ENCODE measurements at regions not wholly inside any gene's neighbourhood (a gene's known extent, or its start where the extent isn't known, plus 50 kb on each side); places are given as distances from the start of the nearest gene placed in this dataset.

GRCh38 chr13:78750735-78751134, 91.8 kb upstream of the OBI1 start:
- Histone ChIP-seq H3K9me2 (ENCODE audit: insufficient read depth, low read length) (no peaks in the 10 kb centered on the region), H2AFZ (ENCODE audit: low read length) (no peak overlapping the region), H4K20me1 (ENCODE audit: insufficient read depth, low read length) (no peaks in the 10 kb centered on the region), H3K4me2 (ENCODE audit: low read length) (no peak overlapping the region), H3K4me1 (ENCODE audit: insufficient read depth, low read length, poor library complexity, severe bottlenecking) (no peaks in the 10 kb centered on the region), H3K9me3 (ENCODE audit: low read length) (no peaks in the 10 kb centered on the region), H3K27ac (ENCODE audit: low read depth, low read length, poor library complexity, severe bottlenecking) (no peak overlapping the region), H3K79me2 (ENCODE audit: insufficient read depth, low read depth, low read length) (no peaks in the 10 kb centered on the region), H3K36me3 (ENCODE audit: insufficient read depth, low read length) (no peaks in the 10 kb centered on the region), H3K4me3 (ENCODE audit: low read depth, low read length, poor library complexity, severe bottlenecking) (no peak overlapping the region)
- POLR2A ChIA-PET = interaction anchor here (0.6 to 1.5 kb wide), 2 partner anchors 430 to 834 kb away, joined by 3 read pairs; no protein-coding TSS in a partner anchor
- BruUV-seq (replicated peaks) = no TSS peak
- intact Hi-C loops (cut with micrococcal nuclease; ENCODE audit: unreplicated experiment) = no loop called here
- CTCF ChIA-PET (ENCODE audit: unreplicated experiment) = no interaction called here
- DNase-seq (ENCODE audit: low spot score) = no peak
- TF ChIP-seq CTCF (conservative IDR thresholded peaks at IDR 0.05; ENCODE audit: low read length) = no peak
- no peak for TF ChIP-seq EZH2phosphoT487 (IDR thresholded peaks at IDR 0.05; ENCODE audit: borderline replicate concordance, low read depth, low read length)

- no peaks in the 10 kb centered on the region for H3K9me2 ChIP-seq (ENCODE audit: insufficient read depth, low read length)
- ChIA-PET POLR2A (interaction anchor here (0.5 to 0.6 kb wide), 2 partner anchors 126 to 357 kb away, joined by 3 read pairs; no protein-coding TSS in a partner anchor), CTCF (ENCODE audit: unreplicated experiment) (no interaction called here)
- H3K4me3 ChIP-seq (ENCODE audit: low read depth, low read length, poor library complexity, severe bottlenecking) = no peak overlapping the region
- H3K9me3 ChIP-seq (ENCODE audit: low read length) = no peaks in the 10 kb centered on the region
- no peak overlapping the region for H3K4me2 ChIP-seq (ENCODE audit: low read length)
- no TSS peak for BruUV-seq (replicated peaks)
- no peak overlapping the region for H2AFZ ChIP-seq (ENCODE audit: low read length)
- no peaks in the 10 kb centered on the region for H3K36me3 ChIP-seq (ENCODE audit: insufficient read depth, low read length)
- TF ChIP-seq CTCF (conservative IDR thresholded peaks at IDR 0.05; ENCODE audit: low read length) (no peak), EZH2phosphoT487 (IDR thresholded peaks at IDR 0.05; ENCODE audit: borderline replicate concordance, low read depth, low read length) (no peak)
- intact Hi-C loops (cut with micrococcal nuclease; ENCODE audit: unreplicated experiment) = no loop called here
- H3K4me1 ChIP-seq (ENCODE audit: insufficient read depth, low read length, poor library complexity, severe bottlenecking) = no peaks in the 10 kb centered on the region
- DNase-seq (ENCODE audit: low spot score) = no peak
- no peak overlapping the region for H3K27ac ChIP-seq (ENCODE audit: low read depth, low read length, poor library complexity, severe bottlenecking)
- H3K79me2 ChIP-seq (ENCODE audit: insufficient read depth, low read depth, low read length) = no peaks in the 10 kb centered on the region
- no peaks in the 10 kb centered on the region for H4K20me1 ChIP-seq (ENCODE audit: insufficient read depth, low read length)
Measured at GRCh38 chr13:78743973-78744372, 85.0 kb upstream of the OBI1 start.

- no peaks in the 10 kb centered on the region for H3K9me2 ChIP-seq (ENCODE audit: insufficient read depth, low read length)
- H3K27ac ChIP-seq (ENCODE audit: low read depth, low read length, poor library complexity, severe bottlenecking) = no peak overlapping the region
- H3K4me2 ChIP-seq (ENCODE audit: low read length) = no peak overlapping the region
- ChIA-PET POLR2A (no interaction called here), CTCF (ENCODE audit: unreplicated experiment) (no interaction called here)
- no peaks in the 10 kb centered on the region for H3K9me3 ChIP-seq (ENCODE audit: low read length)
- no TSS peak for BruUV-seq (replicated peaks)
- no peaks in the 10 kb centered on the region for H3K79me2 ChIP-seq (ENCODE audit: insufficient read depth, low read depth, low read length)
- intact Hi-C loops (cut with micrococcal nuclease; ENCODE audit: unreplicated experiment) = no loop called here
- no peak overlapping the region for H3K4me3 ChIP-seq (ENCODE audit: low read depth, low read length, poor library complexity, severe bottlenecking)
- H4K20me1 ChIP-seq (ENCODE audit: insufficient read depth, low read length) = no peaks in the 10 kb centered on the region
- DNase-seq (ENCODE audit: low spot score) = no peak
- no peak for TF ChIP-seq CTCF (conservative IDR thresholded peaks at IDR 0.05; ENCODE audit: low read length)
- H3K4me1 ChIP-seq (ENCODE audit: insufficient read depth, low read length, poor library complexity, severe bottlenecking) = no peaks in the 10 kb centered on the region
- no peak overlapping the region for H2AFZ ChIP-seq (ENCODE audit: low read length)
- no peaks in the 10 kb centered on the region for H3K36me3 ChIP-seq (ENCODE audit: insufficient read depth, low read length)
Measured at GRCh38 chr13:78742659-78743058, 83.7 kb upstream of the OBI1 start.

All from OCI-LY7 (cell line).